ENCODE measurements at regions not wholly inside any gene's neighbourhood (a gene's known extent, or its start where the extent isn't known, plus 50 kb on each side); places are given as distances from the start of the nearest gene placed in this dataset.

GRCh38 chr14:89650077-89650978, 233.3 kb upstream of the FOXN3 start:
- 81% methylated on average over 4 of the region's 4 CpGs for WGBS (ENCODE audit: insufficient coverage, insufficient replicate concordance, low lambda C conversion rate, missing lambda C conversion rate)
- ChIA-PET SMC1A (ENCODE audit: uncharacterized antibody, unreplicated experiment) (interaction anchor here (0.6 kb wide), 1 partner anchor 215 kb away, joined by 3 read pairs; no protein-coding TSS in a partner anchor), CTCF (no interaction called here), POLR2A (no interaction called here), RAD21 (ENCODE audit: unreplicated experiment) (no interaction called here)
- Histone ChIP-seq H3K9ac (ENCODE audit: control insufficient read depth, insufficient read depth, low read length) (no peak overlapping the region), H2AFZ (ENCODE audit: control insufficient read depth, low read depth, low read length) (no peak overlapping the region), H3K36me3 (ENCODE audit: control insufficient read depth in 2 of 2, insufficient read depth in 2 of 2, low read length in 1 of 2) (no peaks in the 10 kb centered on the region), H3K9me3 (replicated peaks; ENCODE audit: control insufficient read depth, insufficient read depth, low read length) (no peaks in the 10 kb centered on the region), H3K79me2 (ENCODE audit: control insufficient read depth, insufficient read depth, low read length) (no peaks in the 10 kb centered on the region), H3K4me3 (no peak overlapping the region), H3K27me3 (replicated peaks in 1 of 2; ENCODE audit: control insufficient read depth in 2 of 2, insufficient read depth in 2 of 2, low read length in 1 of 2) (no peaks in the 10 kb centered on the region), H4K20me1 (ENCODE audit: control insufficient read depth, insufficient read depth) (no peaks in the 10 kb centered on the region), H3K27ac (ENCODE audit: control insufficient read depth, insufficient read depth) (no peak overlapping the region), H3K4me1 (ENCODE audit: control insufficient read depth, insufficient read depth, low read length) (no peaks in the 10 kb centered on the region; the same call in 1 of the 2 replicates), H3K4me2 (ENCODE audit: control insufficient read depth, insufficient read depth) (no peak overlapping the region)
- TF ChIP-seq RUNX3 (IDR thresholded peaks at IDR 0.05; ENCODE audit: low read length) (peak; percentile 21; the same call in 1 of the 2 replicates), SREBF2 (IDR thresholded peaks at IDR 0.05; ENCODE audit: low read length) (no peak), IKZF1 (conservative IDR thresholded peaks at IDR 0.05) (0 out of 2 replicates have a peak, but pooled peaks have one; percentile 19), NR2F1 (conservative IDR thresholded peaks at IDR 0.05) (peak; percentile 62; the same call in 1 of the 2 replicates)
- intact Hi-C loops (cut with micrococcal nuclease; ENCODE audit: unreplicated experiment): no loop called here
- peak; percentile 77 for ATAC-seq
- DNase-seq (ENCODE audit: low read depth, low spot score): no peak
- FAIRE-seq: no peak
- no TSS peak for BruUV-seq (replicated peaks)
- in situ Hi-C loops (cut with MboI): no loop called here

GRCh38 chr14:89649451-89650075, 232.5 kb upstream of the FOXN3 start:
- Histone ChIP-seq H3K27ac (ENCODE audit: control insufficient read depth, insufficient read depth) (no peak overlapping the region), H3K9me3 (replicated peaks; ENCODE audit: control insufficient read depth, insufficient read depth, low read length) (no peaks in the 10 kb centered on the region), H3K27me3 (replicated peaks in 1 of 2; ENCODE audit: control insufficient read depth in 2 of 2, insufficient read depth in 2 of 2, low read length in 1 of 2) (no peaks in the 10 kb centered on the region), H3K4me3 (no peak overlapping the region), H3K4me1 (ENCODE audit: control insufficient read depth, insufficient read depth, low read length) (no peaks in the 10 kb centered on the region; the same call in 1 of the 2 replicates), H4K20me1 (ENCODE audit: control insufficient read depth, insufficient read depth) (no peaks in the 10 kb centered on the region), H3K36me3 (ENCODE audit: control insufficient read depth in 2 of 2, insufficient read depth in 2 of 2, low read length in 1 of 2) (no peaks in the 10 kb centered on the region), H3K4me2 (ENCODE audit: control insufficient read depth, insufficient read depth) (no peak overlapping the region), H3K9ac (ENCODE audit: control insufficient read depth, insufficient read depth, low read length) (no peak overlapping the region), H3K79me2 (ENCODE audit: control insufficient read depth, insufficient read depth, low read length) (no peaks in the 10 kb centered on the region), H2AFZ (ENCODE audit: control insufficient read depth, low read depth, low read length) (no peak overlapping the region)
- POLR2A ChIA-PET: no interaction called here
- no peak for FAIRE-seq
- intact Hi-C loops (cut with micrococcal nuclease; ENCODE audit: unreplicated experiment) (no loop called here), in situ Hi-C loops (cut with MboI) (no loop called here)
- RAD21 ChIA-PET (ENCODE audit: unreplicated experiment): no interaction called here
- no peak for ATAC-seq
- CTCF ChIA-PET: no interaction called here
- TF ChIP-seq YY1 (IDR thresholded peaks at IDR 0.05; ENCODE audit: low read depth, low read length): no peak
- no peak for TF ChIP-seq ATF3 (IDR thresholded peaks at IDR 0.05; ENCODE audit: borderline replicate concordance, extremely low read depth, low read depth, low read length)
- TF ChIP-seq RUNX3 (IDR thresholded peaks at IDR 0.05; ENCODE audit: low read length): no peak
- TF ChIP-seq RELA (IDR thresholded peaks at IDR 0.05; ENCODE audit: borderline replicate concordance, partially characterized antibody): no peak
- TF ChIP-seq HDAC2 (IDR thresholded peaks at IDR 0.05): no peak
- TF ChIP-seq E4F1 (IDR thresholded peaks at IDR 0.05; ENCODE audit: borderline replicate concordance, partially characterized antibody): no peak
- TF ChIP-seq RBBP5 (conservative IDR thresholded peaks at IDR 0.05): no peak
- no peak for TF ChIP-seq HDAC6 (IDR thresholded peaks at IDR 0.05; ENCODE audit: unreplicated experiment)
- DNase-seq (ENCODE audit: low read depth, low spot score): no peak
- SMC1A ChIA-PET (ENCODE audit: uncharacterized antibody, unreplicated experiment): no interaction called here
- BruUV-seq (replicated peaks): no TSS peak
- 75% methylated on average over 7 of the region's 7 CpGs for WGBS (ENCODE audit: insufficient coverage, insufficient replicate concordance, low lambda C conversion rate, missing lambda C conversion rate)

All from GM12878 (cell line).